GM10266 (cell line): ENCODE measurements at regions not wholly inside any gene's neighbourhood (a gene's known extent, or its start where the extent isn't known, plus 50 kb on each side); places are given as distances from the start of the nearest gene placed in this dataset.
"Not testable (repeated sequence)": the region's sequence is repeated elsewhere in the genome, so short reads cannot be mapped to it uniquely, and the experiment has no call there.

Experiments used
- DNase-seq: peaks from one replicate; pipeline ENCODE4 v3.0.0; 2012; ENCODE audit errors: extremely low spot score
- TF ChIP-seq, protein P1 (sequence below): IDR thresholded peaks from 2 replicates; pipeline ENCODE4 v1.5.1; 2012; ENCODE audit warnings: mild to moderate bottlenecking, low read depth; ENCODE audit not compliant: control insufficient read depth, insufficient read depth; ENCODE audit errors: missing control alignments

DNA sequence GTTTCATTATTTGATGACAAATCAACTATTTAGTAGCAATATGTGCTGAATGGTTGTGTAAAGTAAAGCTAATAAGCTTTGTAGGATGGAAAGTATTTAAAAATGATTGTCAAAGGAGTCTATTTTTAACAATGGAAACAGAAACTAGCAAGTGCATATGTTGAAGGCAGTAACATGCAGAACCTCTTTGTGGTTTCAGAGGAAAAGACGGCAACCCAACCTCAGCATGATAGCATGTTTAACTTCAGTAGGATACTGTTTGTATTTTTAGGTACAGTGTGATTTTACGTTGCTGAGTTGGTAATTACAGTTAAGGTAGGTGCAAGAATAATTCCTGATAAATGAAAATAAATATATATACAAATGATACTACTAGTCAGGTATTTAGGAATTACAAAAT lies 545.4 kb downstream of the CDY1 start:
- not testable (repeated sequence) for DNase-seq

DNA sequence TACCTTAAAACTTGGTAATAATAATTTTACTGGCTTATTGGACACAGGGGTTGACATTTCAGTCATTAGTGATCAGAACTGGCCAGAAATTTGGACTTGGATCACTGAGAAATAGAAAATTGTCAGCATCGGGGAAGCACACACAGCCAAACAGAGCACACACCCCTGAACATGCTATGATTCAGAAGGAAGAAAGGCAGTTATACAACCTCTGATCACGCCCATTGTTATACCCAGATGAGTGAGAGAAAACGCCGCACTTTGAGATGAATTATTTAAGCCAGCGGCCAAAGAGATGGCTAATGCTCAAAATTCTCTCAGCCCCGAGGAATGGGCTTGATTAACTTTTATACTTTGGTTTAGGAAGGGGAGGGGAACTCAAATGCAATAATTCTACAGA lies 557.4 kb downstream of the CDY1 start:
- not testable (repeated sequence) for DNase-seq

GRCh38 chrY:26224974-26225373 lies 603.1 kb downstream of the CDY1 start:
- not testable (repeated sequence) for DNase-seq

- DNase-seq: not testable (repeated sequence)
These were observed 603.6 kb downstream of the CDY1 start for GRCh38 chrY:26225468-26225867.

- DNase-seq: not testable (repeated sequence)
These were observed 619.0 kb downstream of the CDY1 start for GRCh38 chrY:26240944-26241343.

GRCh38 chrY:26254262-26254661 lies 632.3 kb downstream of the CDY1 start:
- DNase-seq: not testable (repeated sequence)

- not testable (repeated sequence) for DNase-seq
These were observed 643.5 kb downstream of the CDY1 start for GRCh38 chrY:26265449-26265848.

DNA sequence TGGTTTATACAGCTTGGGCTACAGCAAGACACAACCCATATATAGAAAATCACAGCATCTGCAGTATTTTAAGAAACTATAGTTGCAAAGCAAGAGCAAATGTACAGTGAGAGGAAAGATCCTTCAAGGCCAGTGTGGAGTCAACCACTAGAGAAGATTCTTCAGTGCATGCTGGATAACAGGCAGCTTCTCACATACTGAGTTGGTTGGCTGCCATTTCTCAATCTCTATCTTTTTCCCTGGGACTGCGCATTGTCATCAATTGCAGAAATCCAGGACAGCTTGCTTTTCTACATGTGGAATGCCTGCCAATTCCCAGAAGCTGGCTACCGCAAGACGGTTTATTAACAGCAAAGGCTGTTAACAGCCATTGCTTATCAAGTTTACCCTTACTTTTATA lies 646.5 kb downstream of the CDY1 start:
- not testable (repeated sequence) for DNase-seq

- not testable (repeated sequence) for DNase-seq
These were observed 647.0 kb downstream of the CDY1 start for GRCh38 chrY:26268934-26269333.

DNA sequence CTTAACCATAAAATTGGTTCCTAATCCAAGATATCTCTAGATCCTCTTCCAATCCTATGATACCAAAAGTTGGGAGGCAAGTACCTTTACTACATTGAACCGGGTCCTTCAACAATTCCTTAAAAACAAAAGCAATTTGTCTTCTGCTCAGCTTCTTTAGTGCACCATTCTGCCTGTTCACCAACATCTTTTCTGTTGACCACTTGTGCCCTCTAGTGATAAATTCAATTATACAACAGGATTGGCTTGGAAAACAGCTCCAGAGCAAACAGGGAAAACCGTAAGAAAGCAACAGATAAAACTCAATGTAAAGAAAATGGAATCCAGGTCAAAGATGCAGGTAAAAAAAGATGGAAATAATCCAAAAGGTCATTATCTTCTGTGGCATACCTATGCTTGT lies 651.2 kb downstream of the CDY1 start:
- DNase-seq: not testable (repeated sequence)

DNA sequence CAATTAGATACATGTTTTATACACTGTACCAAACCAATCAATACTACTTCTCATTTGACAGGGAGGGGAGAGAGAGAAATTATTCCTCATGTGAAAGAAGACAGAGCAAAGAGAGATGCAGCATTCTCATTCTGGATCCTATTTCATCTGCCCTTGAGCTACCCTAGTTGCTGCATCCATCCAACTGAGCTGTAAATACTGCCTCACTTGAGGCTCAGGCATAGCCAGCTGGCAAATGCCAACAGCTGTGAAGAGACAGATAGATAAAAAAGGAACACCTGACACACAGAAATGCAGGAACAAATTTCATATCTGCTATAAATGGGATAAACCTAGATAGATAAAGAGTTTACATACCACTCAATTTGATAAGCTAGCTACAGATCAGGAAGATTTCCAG lies 684.1 kb downstream of the CDY1 start:
- not testable (repeated sequence) for DNase-seq

DNA sequence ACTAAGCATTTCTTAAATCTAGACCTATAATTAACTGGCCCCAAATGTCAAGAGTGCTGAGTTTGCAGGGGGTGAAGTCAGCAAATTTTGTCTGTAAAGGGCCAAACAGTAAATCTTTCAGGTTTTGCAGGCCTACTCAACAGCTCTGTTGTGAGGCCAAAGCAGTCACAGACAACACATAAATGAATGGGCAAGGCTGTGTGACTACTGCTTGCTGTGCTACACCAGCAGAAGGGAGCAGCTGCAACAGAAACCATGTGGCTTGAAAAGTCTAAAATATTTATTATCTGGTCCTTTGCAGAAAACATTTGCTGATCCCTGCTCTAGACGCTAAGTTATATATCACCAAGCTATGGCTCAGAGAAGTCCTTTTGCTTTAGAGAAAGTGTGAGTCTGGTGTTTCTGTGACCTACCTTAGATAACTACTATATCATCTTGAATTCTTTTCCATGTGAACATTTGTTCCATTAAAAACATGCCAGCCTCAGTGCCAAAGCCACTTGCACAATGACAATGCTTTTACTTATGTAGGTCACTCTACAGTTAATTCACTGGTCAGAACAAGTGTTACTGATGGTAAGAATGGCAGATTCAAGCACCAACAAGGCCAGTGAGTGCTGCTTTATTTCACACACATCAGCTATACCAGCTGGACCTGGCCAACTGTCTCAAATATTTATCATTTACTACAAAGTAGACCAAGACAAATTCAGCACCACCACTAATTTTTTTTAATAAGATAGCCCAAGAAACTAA lies 684.9 kb downstream of the CDY1 start:
- not testable (repeated sequence) for DNase-seq

- DNase-seq: not testable (repeated sequence)
These were observed 686.4 kb downstream of the CDY1 start for GRCh38 chrY:26308308-26308707.

DNA sequence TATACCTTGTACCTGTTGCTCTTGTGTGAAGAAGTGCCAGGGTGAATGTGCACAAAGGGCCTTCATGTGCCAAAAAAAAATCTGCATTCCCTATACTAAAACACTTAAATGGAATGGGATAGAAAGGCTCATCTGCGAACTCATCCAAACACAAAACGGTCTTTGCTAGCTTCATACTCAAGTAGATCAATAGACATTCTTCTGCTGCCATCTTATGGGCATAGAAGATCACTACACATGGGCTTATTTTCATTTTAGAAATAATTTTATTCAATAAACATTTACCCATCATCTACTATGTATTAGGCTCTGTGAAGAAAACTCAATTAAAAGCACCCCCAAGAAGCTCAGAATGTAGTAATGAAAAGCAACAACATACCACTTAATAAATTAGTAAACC lies 693.1 kb downstream of the CDY1 start:
- not testable (repeated sequence) for DNase-seq
- TF ChIP-seq, protein P1, sequence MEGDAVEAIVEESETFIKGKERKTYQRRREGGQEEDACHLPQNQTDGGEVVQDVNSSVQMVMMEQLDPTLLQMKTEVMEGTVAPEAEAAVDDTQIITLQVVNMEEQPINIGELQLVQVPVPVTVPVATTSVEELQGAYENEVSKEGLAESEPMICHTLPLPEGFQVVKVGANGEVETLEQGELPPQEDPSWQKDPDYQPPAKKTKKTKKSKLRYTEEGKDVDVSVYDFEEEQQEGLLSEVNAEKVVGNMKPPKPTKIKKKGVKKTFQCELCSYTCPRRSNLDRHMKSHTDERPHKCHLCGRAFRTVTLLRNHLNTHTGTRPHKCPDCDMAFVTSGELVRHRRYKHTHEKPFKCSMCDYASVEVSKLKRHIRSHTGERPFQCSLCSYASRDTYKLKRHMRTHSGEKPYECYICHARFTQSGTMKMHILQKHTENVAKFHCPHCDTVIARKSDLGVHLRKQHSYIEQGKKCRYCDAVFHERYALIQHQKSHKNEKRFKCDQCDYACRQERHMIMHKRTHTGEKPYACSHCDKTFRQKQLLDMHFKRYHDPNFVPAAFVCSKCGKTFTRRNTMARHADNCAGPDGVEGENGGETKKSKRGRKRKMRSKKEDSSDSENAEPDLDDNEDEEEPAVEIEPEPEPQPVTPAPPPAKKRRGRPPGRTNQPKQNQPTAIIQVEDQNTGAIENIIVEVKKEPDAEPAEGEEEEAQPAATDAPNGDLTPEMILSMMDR: peak; percentile 17

GRCh38 chrY:26319488-26320202 lies 697.7 kb downstream of the CDY1 start:
- DNase-seq: not testable (repeated sequence)

DNA sequence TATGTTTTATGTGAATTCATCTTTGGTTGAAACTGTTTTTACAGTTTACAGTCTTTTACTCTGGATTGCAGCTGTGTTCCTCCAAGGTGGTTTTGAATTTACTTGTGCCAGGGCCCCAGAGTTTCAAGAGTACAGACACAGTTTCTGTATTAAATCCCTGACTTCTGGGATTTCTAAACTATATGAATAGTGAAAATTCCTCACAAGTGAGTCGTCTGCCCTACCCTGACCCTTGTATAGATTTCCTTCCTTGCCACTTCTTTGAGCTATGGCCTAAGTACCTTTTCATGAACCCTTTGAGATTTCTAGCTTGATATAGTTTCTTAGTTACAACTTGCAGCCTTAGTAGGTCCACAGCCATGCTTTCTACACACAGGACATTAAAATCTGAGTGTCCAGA lies 700.8 kb downstream of the CDY1 start:
- DNase-seq: not testable (repeated sequence)

- not testable (repeated sequence) for DNase-seq
These were observed 731.0 kb downstream of the CDY1 start for GRCh38 chrY:26352931-26353330.
